Progenitor cell of endocrine pancreas (in vitro differentiated cells): ENCODE measurements at regions not wholly inside any gene's neighbourhood (a gene's known extent, or its start where the extent isn't known, plus 50 kb on each side); places are given as distances from the start of the nearest gene placed in this dataset.

Source experiments
- DNase-seq: peaks from one replicate; pipeline ENCODE4 v3.0.0; 2021; ENCODE audit warnings: low spot score; ENCODE audit not compliant: unreplicated experiment
- H3K27ac Mint-ChIP-seq: 2 replicates; pipeline ENCODE4 v1.8.0; 2021; ENCODE audit warnings: mild to moderate bottlenecking, moderate library complexity, mixed read lengths
- H3K27me3 Mint-ChIP-seq: 2 replicates; pipeline ENCODE4 v1.8.0; 2021; ENCODE audit warnings: mixed read lengths
- H3K36me3 Mint-ChIP-seq: 2 replicates; pipeline ENCODE4 v1.8.0; 2022; ENCODE audit warnings: mixed read lengths; ENCODE audit not compliant: insufficient read depth
- H3K4me1 Mint-ChIP-seq: 2 replicates; pipeline ENCODE4 v1.8.0; 2021; ENCODE audit warnings: low read depth, mixed read lengths
- H3K4me3 Mint-ChIP-seq: 2 replicates; pipeline ENCODE4 v1.8.0; 2021; ENCODE audit warnings: low read depth, mild to moderate bottlenecking, moderate library complexity, mixed read lengths
- H3K9me3 Mint-ChIP-seq: 2 replicates; pipeline ENCODE4 v1.8.0; 2021; ENCODE audit warnings: low read depth, mixed read lengths
- TF ChIP-seq, protein P1 (sequence below): fragments of 200-600 bp; sonication (generic); IDR thresholded peaks from one replicate; pipeline ENCODE4 v1.5.0; 2021; ENCODE audit warnings: antibody characterized with exemption, mild to moderate bottlenecking; ENCODE audit not compliant: unreplicated experiment

DNA sequence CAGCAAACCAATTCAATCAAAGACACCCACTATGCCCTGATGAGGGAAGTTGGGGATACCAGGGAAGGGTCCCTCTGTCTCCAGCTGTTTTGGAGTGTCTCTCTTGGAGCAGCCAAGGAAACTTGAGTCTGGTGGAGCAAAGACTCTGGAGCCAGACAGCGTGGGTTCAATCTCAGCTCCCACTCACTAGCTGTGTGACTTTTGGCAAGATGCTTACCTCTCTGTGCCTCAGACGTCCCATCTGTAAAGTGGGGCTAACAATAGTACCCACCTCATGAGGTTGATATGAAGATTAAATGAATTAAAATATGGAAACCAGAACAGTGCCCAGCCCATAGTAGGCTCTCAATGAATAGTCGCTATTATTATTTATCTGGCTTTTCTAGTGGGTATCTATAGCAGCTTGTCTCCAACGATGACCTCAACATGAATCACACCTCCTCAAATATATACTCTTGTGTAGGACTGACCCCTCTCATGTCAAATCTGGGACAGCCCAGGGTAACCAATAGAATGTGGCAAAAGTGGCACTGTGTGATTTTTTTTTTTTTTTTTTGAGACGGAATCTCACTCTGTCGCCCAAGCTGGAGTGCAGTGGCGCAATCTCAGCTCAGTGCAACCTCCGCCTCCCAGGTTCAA lies 99.2 kb upstream of the FOXP4 start:
- peaks cover 31% of the 10 kb centered on the region for H3K4me1 Mint-ChIP-seq
- DNase-seq: no peak
- no peaks in the 10 kb centered on the region for H3K27me3 Mint-ChIP-seq
- no peak overlapping the region for H3K27ac Mint-ChIP-seq
- H3K36me3 Mint-ChIP-seq: no peaks in the 10 kb centered on the region
- H3K9me3 Mint-ChIP-seq: no peaks in the 10 kb centered on the region
- TF ChIP-seq, protein P1, sequence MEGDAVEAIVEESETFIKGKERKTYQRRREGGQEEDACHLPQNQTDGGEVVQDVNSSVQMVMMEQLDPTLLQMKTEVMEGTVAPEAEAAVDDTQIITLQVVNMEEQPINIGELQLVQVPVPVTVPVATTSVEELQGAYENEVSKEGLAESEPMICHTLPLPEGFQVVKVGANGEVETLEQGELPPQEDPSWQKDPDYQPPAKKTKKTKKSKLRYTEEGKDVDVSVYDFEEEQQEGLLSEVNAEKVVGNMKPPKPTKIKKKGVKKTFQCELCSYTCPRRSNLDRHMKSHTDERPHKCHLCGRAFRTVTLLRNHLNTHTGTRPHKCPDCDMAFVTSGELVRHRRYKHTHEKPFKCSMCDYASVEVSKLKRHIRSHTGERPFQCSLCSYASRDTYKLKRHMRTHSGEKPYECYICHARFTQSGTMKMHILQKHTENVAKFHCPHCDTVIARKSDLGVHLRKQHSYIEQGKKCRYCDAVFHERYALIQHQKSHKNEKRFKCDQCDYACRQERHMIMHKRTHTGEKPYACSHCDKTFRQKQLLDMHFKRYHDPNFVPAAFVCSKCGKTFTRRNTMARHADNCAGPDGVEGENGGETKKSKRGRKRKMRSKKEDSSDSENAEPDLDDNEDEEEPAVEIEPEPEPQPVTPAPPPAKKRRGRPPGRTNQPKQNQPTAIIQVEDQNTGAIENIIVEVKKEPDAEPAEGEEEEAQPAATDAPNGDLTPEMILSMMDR: no peak
- H3K4me3 Mint-ChIP-seq: no peak overlapping the region

DNA sequence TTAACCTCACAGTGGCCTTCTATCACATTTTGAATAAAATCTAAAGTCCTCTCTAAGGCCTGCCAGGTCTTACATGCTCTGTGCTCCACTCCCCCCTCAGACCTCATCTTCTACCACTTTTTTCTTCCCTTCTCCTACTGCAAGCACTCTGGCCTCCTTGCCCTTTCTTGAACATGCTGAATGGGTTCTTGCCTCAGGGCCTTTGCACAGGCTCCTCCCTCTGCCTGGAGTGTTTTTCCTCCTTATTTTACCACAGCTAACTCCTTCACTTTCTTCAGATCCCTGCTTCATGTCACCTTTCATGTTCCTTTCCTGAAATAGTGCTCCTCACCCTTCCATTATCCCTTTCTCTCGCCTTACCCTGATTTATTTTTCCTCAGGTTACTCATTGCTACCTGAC lies 97.9 kb upstream of the FOXP4 start:
- Mint-ChIP-seq H3K27ac (no peak overlapping the region), H3K4me1 (peaks cover 28% of the 10 kb centered on the region), H3K36me3 (no peaks in the 10 kb centered on the region), H3K4me3 (no peak overlapping the region), H3K9me3 (no peaks in the 10 kb centered on the region), H3K27me3 (no peaks in the 10 kb centered on the region)
- no peak for DNase-seq
- TF ChIP-seq, protein P1: no peak

DNA sequence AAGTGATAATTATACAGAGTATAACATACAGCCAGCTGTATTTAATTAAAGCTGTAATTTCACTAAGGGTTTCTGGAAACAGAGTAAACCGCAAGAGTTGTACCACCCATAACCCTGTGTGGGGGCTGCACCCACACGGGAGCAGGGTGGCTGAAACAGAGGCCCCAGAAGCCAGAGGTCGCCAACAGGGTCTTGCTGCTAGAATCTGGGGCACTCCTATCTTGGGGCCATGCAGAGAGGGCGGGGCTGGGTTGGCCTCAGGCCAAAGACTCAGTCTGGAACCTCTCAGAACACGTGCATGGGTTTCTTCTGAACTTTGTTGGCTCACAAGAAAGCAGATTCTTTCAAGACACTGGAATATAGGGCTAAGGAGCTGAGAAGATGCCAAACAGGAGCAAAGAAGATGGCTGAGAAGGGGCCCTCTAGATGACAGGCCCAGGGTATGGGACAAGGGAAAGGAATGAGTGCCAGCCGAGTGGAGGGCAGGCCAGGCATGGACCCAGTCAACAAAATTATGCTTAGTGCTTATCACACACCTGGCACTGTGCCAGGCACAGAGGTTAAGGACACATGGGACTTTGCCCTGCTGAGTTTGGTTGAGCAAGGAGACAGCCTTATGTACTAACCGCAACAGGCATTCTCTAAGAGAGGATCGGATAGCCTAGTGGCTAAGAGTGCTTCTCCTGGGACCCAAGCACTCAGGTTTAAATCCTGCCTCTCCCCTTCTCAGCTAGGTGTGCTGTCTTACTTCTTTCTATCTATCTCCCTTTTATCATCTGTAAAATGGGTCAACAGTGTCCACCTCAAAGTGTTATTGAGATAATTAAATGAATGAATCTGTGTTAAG lies 96.6 kb upstream of the FOXP4 start:
- no peaks in the 10 kb centered on the region for H3K27me3 Mint-ChIP-seq
- H3K27ac Mint-ChIP-seq: no peak overlapping the region

DNA sequence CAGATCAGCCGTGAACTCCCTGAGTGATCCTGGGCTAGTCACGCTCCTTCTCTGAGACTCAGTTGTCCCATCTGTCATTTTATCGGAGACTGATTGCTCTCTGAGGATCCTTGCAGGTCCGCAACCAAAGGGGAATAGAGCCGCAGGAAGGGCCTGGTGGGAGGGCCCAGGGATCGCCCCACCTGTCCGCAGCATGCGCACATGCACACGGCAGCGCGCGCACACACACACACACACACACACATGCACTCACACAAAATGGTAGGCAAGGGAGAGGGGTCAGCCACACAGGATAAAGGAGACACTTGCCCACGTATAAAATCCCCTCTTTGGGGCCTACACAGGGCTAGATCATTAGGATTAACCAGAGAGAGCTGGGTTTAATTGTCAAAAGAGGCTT lies 95.6 kb upstream of the FOXP4 start:
- Mint-ChIP-seq H3K27me3 (no peaks in the 10 kb centered on the region), H3K9me3 (no peaks in the 10 kb centered on the region), H3K4me3 (no peak overlapping the region), H3K4me1 (peaks cover 17% of the 10 kb centered on the region), H3K36me3 (no peaks in the 10 kb centered on the region), H3K27ac (no peak overlapping the region)
- no peak for DNase-seq
- TF ChIP-seq, protein P1: no peak

More for the DNA sequence above, 96.6 kb upstream of the FOXP4 start:
- Mint-ChIP-seq H3K36me3 (no peaks in the 10 kb centered on the region), H3K9me3 (no peaks in the 10 kb centered on the region), H3K4me3 (no peak overlapping the region), H3K4me1 (peaks cover 16% of the 10 kb centered on the region)
- TF ChIP-seq, protein P1: no peak
- DNase-seq: no peak

DNA sequence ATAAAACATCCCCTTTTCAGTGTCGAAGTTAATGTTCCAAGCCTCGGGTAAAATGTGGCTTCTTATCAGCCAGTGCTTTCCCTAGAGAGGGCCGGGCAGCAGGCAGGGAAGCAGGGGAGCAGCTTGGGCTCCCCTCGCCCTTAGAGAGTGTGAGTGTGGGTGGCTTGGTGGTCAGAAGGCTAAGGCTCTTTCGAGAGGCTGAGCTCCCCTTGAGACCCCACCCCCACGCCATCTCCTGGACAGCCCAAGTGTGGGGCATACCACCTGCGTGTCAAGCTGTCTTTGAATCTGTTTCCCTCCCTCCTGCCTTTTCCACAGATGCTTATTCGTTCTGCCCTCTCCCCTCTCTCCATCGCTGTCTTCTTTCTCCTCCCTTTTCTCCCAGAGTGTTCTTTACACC lies 95.1 kb upstream of the FOXP4 start:
- no peak overlapping the region for H3K4me3 Mint-ChIP-seq
- DNase-seq: no peak
- TF ChIP-seq, protein P1: peak; percentile 32
- no peaks in the 10 kb centered on the region for H3K36me3 Mint-ChIP-seq
- peaks cover 21% of the 10 kb centered on the region for H3K4me1 Mint-ChIP-seq
- no peaks in the 10 kb centered on the region for H3K9me3 Mint-ChIP-seq
- no peaks in the 10 kb centered on the region for H3K27me3 Mint-ChIP-seq
- no peak overlapping the region for H3K27ac Mint-ChIP-seq
